ENCODE measurements at regions not wholly inside any gene's neighbourhood (a gene's known extent, or its start where the extent isn't known, plus 50 kb on each side); places are given as distances from the start of the nearest gene placed in this dataset.

DNA sequence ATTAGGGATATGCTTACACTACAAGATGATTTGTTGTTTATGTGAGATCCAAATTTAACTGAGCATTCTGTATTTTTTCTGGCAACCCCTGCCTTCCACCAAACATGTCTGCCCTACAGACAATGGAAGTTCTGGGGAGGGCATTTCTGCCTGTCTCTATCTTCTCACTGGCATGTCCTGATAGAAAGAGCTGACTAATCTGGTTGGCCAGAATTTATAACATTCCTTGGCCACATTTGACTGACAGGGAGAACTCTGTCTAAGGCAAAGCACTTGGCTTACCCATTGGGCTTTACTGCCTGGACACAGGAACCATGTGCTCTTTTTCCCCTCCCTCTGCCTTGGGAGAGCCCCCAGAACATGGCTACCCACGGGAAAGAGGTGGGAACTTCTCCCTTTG is 70.6 kb upstream of the TMEM178A start:
- TF ChIP-seq, protein P1, sequence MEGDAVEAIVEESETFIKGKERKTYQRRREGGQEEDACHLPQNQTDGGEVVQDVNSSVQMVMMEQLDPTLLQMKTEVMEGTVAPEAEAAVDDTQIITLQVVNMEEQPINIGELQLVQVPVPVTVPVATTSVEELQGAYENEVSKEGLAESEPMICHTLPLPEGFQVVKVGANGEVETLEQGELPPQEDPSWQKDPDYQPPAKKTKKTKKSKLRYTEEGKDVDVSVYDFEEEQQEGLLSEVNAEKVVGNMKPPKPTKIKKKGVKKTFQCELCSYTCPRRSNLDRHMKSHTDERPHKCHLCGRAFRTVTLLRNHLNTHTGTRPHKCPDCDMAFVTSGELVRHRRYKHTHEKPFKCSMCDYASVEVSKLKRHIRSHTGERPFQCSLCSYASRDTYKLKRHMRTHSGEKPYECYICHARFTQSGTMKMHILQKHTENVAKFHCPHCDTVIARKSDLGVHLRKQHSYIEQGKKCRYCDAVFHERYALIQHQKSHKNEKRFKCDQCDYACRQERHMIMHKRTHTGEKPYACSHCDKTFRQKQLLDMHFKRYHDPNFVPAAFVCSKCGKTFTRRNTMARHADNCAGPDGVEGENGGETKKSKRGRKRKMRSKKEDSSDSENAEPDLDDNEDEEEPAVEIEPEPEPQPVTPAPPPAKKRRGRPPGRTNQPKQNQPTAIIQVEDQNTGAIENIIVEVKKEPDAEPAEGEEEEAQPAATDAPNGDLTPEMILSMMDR (IDR thresholded peaks at IDR 0.05; ENCODE audit: low read length): no peak
- TF ChIP-seq EZH2phosphoT487 (IDR thresholded peaks at IDR 0.05; ENCODE audit: low read length) (no peak), EZH2 (optimal IDR thresholded peaks at IDR 0.05; ENCODE audit: low read depth, low read length) (no peak)
